SJCRH30 (cell line): ENCODE measurements at regions not wholly inside any gene's neighbourhood (a gene's known extent, or its start where the extent isn't known, plus 50 kb on each side); places are given as distances from the start of the nearest gene placed in this dataset.

Experiments
- DNase-seq, 2 experiments: peaks; one replicate each; pipeline ENCODE4 v3.0.0-alpha.2; 2015 to 2020
- H3K27ac ChIP-seq: fragments of 250-450 bp; sonication (Bioruptor Pico); 2 replicates; pipeline ENCODE4 v1.5.1; 2020; ENCODE audit warnings: mild to moderate bottlenecking, moderate library complexity
- H3K27me3 ChIP-seq: fragments of 250-450 bp; sonication (Bioruptor Pico); 2 replicates; pipeline ENCODE4 v1.5.1; 2020; ENCODE audit warnings: mild to moderate bottlenecking, moderate library complexity
- H3K36me3 ChIP-seq: fragments of 250-450 bp; sonication (Bioruptor Pico); 2 replicates; pipeline ENCODE4 v1.5.1; 2020; ENCODE audit warnings: mild to moderate bottlenecking, moderate library complexity
- H3K4me1 ChIP-seq: fragments of 250-450 bp; sonication (Bioruptor Pico); 2 replicates; pipeline ENCODE4 v1.5.1; 2020; ENCODE audit warnings: mild to moderate bottlenecking, moderate library complexity
- H3K4me3 ChIP-seq: fragments of 250-450 bp; sonication (Bioruptor Pico); 2 replicates; pipeline ENCODE4 v1.5.1; 2020; ENCODE audit warnings: mild to moderate bottlenecking, moderate library complexity
- H3K9me3 ChIP-seq: fragments of 250-450 bp; sonication (Bioruptor Pico); replicated peaks from 2 replicates; pipeline ENCODE4 v1.5.1; 2020; ENCODE audit warnings: mild to moderate bottlenecking, moderate library complexity

DNA sequence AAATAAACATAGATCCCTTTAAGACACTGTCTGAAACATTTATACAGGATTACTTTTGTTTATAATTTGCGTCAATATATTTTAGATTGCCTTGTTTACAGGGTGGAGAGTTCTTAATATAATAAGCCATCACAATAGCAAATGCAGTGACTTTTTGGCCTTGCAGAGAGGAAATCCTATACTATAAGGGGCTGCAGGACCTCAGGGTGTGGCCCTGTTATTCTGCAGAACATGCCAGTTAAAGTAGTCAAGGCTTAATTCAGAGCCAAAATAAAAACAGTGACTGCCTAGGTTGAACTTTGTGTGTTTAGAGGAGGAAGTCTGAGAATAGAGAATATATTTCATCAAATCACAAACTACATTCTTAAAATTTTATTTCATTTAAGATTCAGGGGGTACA lies 381.6 kb downstream of the DUSP6 start:
- Histone ChIP-seq H3K9me3 (no peaks in the 10 kb centered on the region), H3K4me3 (no peak overlapping the region), H3K27me3 (no peaks in the 10 kb centered on the region), H3K27ac (no peak overlapping the region), H3K36me3 (no peaks in the 10 kb centered on the region), H3K4me1 (no peaks in the 10 kb centered on the region)
- DNase-seq, result no peak

DNA sequence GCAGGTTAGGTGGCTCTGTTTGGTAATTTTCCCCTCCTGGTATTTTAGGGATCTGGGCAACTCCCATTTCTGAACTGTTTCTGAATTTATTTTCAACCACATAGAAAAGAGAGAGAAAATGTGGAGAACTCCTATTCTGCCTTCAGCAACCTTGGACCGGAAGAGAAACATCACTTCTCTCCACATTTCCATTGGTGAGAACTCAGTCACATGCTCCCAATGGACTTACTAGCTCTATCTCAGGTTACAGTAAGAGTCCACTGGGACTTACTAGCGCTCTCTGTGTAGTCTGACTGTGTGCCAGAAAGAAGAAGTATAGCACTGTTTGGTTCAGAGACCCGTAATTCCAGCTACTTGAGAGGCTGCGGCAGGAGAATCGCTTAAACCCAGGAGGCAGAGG lies 383.2 kb downstream of the DUSP6 start:
- H3K36me3 ChIP-seq, result no peaks in the 10 kb centered on the region
- H3K27ac ChIP-seq, result no peak overlapping the region
- no peak for DNase-seq
- no peaks in the 10 kb centered on the region for H3K4me1 ChIP-seq
- H3K9me3 ChIP-seq, result no peaks in the 10 kb centered on the region
- H3K27me3 ChIP-seq, result no peaks in the 10 kb centered on the region
- H3K4me3 ChIP-seq, result no peak overlapping the region

GRCh38 chr12:88960213-88960878 lies 380.1 kb upstream of the KITLG start:
- no peaks in the 10 kb centered on the region for H3K9me3 ChIP-seq
- H3K4me3 ChIP-seq, result no peak overlapping the region
- no peaks in the 10 kb centered on the region for H3K27me3 ChIP-seq
- no peak for DNase-seq
- no peaks in the 10 kb centered on the region for H3K36me3 ChIP-seq
- H3K27ac ChIP-seq, result no peak overlapping the region
- H3K4me1 ChIP-seq, result peaks cover 5% of the 10 kb centered on the region; the same call in 1 of the 2 replicates

DNA sequence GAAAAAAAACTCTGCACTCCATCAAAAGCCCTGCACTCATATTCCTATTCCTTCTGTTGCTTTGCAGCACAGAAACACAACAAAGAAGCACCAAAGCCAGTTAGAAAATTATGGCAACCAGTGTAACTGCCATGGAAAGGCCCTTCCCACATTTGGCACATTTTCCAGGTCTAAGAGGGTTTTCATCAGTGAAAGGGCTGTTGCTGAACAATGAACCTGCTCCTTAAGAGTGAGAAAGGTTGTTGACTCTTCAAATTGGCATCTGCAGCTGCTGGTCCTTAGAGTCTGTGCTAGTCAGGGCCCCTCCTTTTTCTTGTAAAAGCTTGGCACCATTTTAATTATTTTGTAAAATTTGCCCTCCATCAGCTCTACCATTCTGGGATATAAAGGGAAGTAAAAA lies 378.7 kb upstream of the KITLG start:
- no peak overlapping the region for H3K27ac ChIP-seq
- peak; percentile 2 to 19 for DNase-seq
- no peaks in the 10 kb centered on the region for H3K27me3 ChIP-seq
- H3K36me3 ChIP-seq, result no peaks in the 10 kb centered on the region
- no peak overlapping the region for H3K4me3 ChIP-seq
- H3K4me1 ChIP-seq, result peaks cover 5% of the 10 kb centered on the region; the same call in 1 of the 2 replicates
- no peaks in the 10 kb centered on the region for H3K9me3 ChIP-seq

DNA sequence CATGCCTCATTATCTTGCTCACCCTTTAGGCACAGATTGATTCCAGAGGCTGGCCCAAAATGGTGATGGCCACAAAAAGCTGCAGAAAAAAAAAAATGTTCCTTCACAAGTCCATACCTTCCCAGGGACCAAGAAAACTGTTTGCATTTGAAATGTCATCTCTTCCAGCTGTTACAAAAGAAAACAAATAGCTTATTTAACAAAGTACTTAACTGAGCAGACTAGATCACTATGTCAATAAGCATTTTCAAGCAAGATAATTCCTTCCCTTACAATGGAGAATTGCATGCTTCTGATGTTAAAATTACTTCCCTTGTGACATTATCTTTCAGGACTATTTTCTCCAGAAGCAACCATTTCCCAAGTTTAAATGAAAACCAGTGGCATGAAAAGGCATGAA lies 377.9 kb upstream of the KITLG start:
- Histone ChIP-seq H3K27me3 (no peaks in the 10 kb centered on the region), H3K4me1 (peaks cover 5% of the 10 kb centered on the region; the same call in 1 of the 2 replicates)
- no peak for DNase-seq

GRCh38 chr12:88957358-88957757 lies 377.1 kb upstream of the KITLG start:
- DNase-seq, result no peak
- H3K36me3 ChIP-seq, result no peaks in the 10 kb centered on the region
- no peak overlapping the region for H3K4me3 ChIP-seq
- no peak overlapping the region for H3K27ac ChIP-seq
- no peaks in the 10 kb centered on the region for H3K27me3 ChIP-seq
- H3K4me1 ChIP-seq, result peaks cover 5% of the 10 kb centered on the region; the same call in 1 of the 2 replicates
- no peaks in the 10 kb centered on the region for H3K9me3 ChIP-seq

More for the DNA sequence above, 377.9 kb upstream of the KITLG start:
- H3K36me3 ChIP-seq, result no peaks in the 10 kb centered on the region
- no peaks in the 10 kb centered on the region for H3K9me3 ChIP-seq
- H3K4me3 ChIP-seq, result no peak overlapping the region
- no peak overlapping the region for H3K27ac ChIP-seq

- no peak overlapping the region for H3K4me3 ChIP-seq
- no peak overlapping the region for H3K27ac ChIP-seq
- 0 out of 2 replicates have a peak, but pooled peaks cover 1% of the 10 kb centered on the region for H3K4me1 ChIP-seq
- no peaks in the 10 kb centered on the region for H3K27me3 ChIP-seq
- DNase-seq, result no peak
- no peaks in the 10 kb centered on the region for H3K9me3 ChIP-seq
- no peaks in the 10 kb centered on the region for H3K36me3 ChIP-seq
Observed at GRCh38 chr12:88955531-88955930, 375.3 kb upstream of the KITLG start.

DNA sequence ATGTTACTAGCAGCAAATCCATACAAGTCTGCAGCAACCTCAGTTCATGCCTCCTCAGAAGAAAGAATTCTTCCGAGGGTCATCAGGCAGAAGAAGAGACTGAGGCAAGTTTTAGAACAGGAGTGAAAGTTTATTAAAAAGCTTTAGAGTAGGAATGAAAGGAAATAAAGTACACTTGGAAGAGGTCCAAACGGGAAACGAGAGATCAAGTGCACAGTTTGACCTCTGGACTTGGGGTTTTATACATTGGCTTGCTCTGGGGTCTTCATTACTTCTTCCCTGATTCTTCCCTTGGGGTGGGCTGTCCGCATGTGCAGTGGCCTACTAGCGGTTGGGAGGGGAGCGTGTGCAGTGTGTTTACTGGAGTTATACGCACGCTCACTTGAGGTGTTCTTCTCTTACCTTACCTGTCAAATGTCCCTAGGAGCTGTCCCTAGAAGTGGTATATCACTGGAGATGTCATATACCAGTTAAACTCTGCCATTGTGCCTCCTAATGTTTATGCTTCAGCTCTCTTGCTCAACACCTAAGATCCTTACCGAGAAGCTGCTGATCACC lies 372.8 kb upstream of the KITLG start:
- Histone ChIP-seq H3K27ac (no peak overlapping the region), H3K27me3 (no peaks in the 10 kb centered on the region), H3K4me3 (no peak overlapping the region), H3K9me3 (0 out of 2 replicates have a peak, but pooled peaks cover 4% of the 10 kb centered on the region), H3K36me3 (no peaks in the 10 kb centered on the region), H3K4me1 (no peaks in the 10 kb centered on the region)
- no peak for DNase-seq

- Histone ChIP-seq H3K36me3 (no peaks in the 10 kb centered on the region), H3K4me1 (peaks cover 2% of the 10 kb centered on the region; the same call in 1 of the 2 replicates), H3K9me3 (0 out of 2 replicates have a peak, but pooled peaks cover 4% of the 10 kb centered on the region), H3K27ac (no peak overlapping the region), H3K27me3 (no peaks in the 10 kb centered on the region), H3K4me3 (no peak overlapping the region)
- DNase-seq, result peak; percentile 14 to 47
Observed at GRCh38 chr12:88952562-88952942, 372.3 kb upstream of the KITLG start.

GRCh38 chr12:88951860-88952561 lies 371.7 kb upstream of the KITLG start:
- no peak for DNase-seq
- H3K4me3 ChIP-seq, result no peak overlapping the region
- H3K36me3 ChIP-seq, result no peaks in the 10 kb centered on the region
- H3K9me3 ChIP-seq, result 0 out of 2 replicates have a peak, but pooled peaks cover 4% of the 10 kb centered on the region
- no peaks in the 10 kb centered on the region for H3K27me3 ChIP-seq
- peaks cover 7% of the 10 kb centered on the region for H3K4me1 ChIP-seq
- no peak overlapping the region for H3K27ac ChIP-seq

DNA sequence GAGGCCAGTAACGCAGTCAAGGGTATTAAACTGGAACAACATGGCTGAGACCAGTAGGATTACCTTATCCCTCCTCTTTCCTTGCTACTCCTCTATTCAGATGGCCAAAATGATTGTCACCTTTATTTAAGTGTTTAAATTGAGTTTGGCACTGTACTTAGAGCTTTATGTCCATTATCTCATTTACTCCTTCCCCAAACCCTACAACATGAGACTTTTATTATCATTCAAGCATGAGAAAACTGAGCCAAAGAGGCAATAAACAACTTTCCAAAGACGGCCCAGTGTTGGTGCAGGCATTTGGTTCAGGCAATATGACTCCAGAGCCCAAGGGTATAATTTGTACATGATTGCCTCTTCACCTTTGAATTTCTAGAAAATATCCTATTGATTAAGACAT lies 370.9 kb upstream of the KITLG start:
- H3K4me1 ChIP-seq, result peaks cover 13% of the 10 kb centered on the region
- no peak for DNase-seq
- H3K27ac ChIP-seq, result no peak overlapping the region
- 0 out of 2 replicates have a peak, but pooled peaks cover 4% of the 10 kb centered on the region for H3K9me3 ChIP-seq
- no peaks in the 10 kb centered on the region for H3K27me3 ChIP-seq
- no peaks in the 10 kb centered on the region for H3K36me3 ChIP-seq
- H3K4me3 ChIP-seq, result no peak overlapping the region

DNA sequence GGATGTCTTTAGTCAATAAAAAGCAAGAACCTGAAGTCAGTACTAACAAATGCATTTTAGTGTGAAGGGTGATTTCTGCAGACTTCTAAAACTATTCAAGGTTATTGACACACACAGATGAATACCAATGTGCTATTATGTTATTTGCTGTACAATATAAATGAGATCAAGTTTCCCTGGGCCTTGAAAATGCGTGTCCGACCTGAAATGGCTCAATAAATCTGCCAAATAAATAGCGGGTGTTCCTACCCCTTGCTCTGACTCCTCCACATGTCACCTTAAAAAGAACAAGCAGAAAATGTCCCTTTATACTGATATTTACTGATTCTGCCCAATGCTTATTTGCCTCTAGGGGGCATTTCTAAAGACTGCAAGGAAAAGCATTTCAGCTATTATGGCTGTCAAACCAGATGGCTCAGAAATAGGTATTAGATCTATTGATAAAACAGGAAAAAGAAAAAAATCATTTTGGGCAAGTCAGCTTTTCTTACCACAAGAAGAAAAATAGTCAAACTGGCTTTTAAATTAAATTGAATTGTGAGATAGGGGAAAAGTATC lies 367.3 kb upstream of the KITLG start:
- DNase-seq, result no peak
- H3K36me3 ChIP-seq, result no peaks in the 10 kb centered on the region
- H3K4me3 ChIP-seq, result no peak overlapping the region
- 0 out of 2 replicates have a peak, but pooled peaks cover 4% of the 10 kb centered on the region for H3K9me3 ChIP-seq
- H3K27me3 ChIP-seq, result no peaks in the 10 kb centered on the region
- no peak overlapping the region for H3K27ac ChIP-seq
- peaks cover 23% of the 10 kb centered on the region for H3K4me1 ChIP-seq

GRCh38 chr12:88946372-88946997 lies 366.2 kb upstream of the KITLG start:
- Histone ChIP-seq H3K4me3 (no peak overlapping the region), H3K36me3 (no peaks in the 10 kb centered on the region), H3K27ac (peak overlapping the region; percentile 17; the same call in 1 of the 2 replicates), H3K9me3 (0 out of 2 replicates have a peak, but pooled peaks cover 4% of the 10 kb centered on the region), H3K27me3 (no peaks in the 10 kb centered on the region), H3K4me1 (peaks cover 23% of the 10 kb centered on the region)
- DNase-seq, result peak; percentile 66 to 82

- peaks cover 23% of the 10 kb centered on the region for H3K4me1 ChIP-seq
- H3K9me3 ChIP-seq, result 0 out of 2 replicates have a peak, but pooled peaks cover 4% of the 10 kb centered on the region
- no peaks in the 10 kb centered on the region for H3K36me3 ChIP-seq
- no peak for DNase-seq
- H3K4me3 ChIP-seq, result no peak overlapping the region
- no peaks in the 10 kb centered on the region for H3K27me3 ChIP-seq
- H3K27ac ChIP-seq, result no peak overlapping the region
Observed at GRCh38 chr12:88945051-88945732, 364.9 kb upstream of the KITLG start.
